Stomach (tissue), 8 donors: ENCODE measurements at regions not wholly inside any gene's neighbourhood (a gene's known extent, or its start where the extent isn't known, plus 50 kb on each side); places are given as distances from the start of the nearest gene placed in this dataset.

ENCODE experiments used
- DNase-seq, 2 donors: peaks; one replicate each; pipeline versions ENCODE4 v3.0.0 to v3.0.0-alpha.2; 2013 to 2019
- H3K27ac ChIP-seq, 5 donors: fragments of 200-600 bp in 4 of 5; sonication (generic) in 4 of 5; one replicate each; pipeline ENCODE4 v1.5.1; 2013 to 2019; ENCODE audit warnings: mild to moderate bottlenecking in 1 of 5, moderate library complexity in 1 of 5
- H3K27me3 ChIP-seq, 3 donors: fragments of 200-600 bp; sonication (generic); one replicate each; pipeline ENCODE4 v1.5.1; 2017 to 2019; ENCODE audit warnings: mixed run types in 1 of 3
- H3K36me3 ChIP-seq, 4 donors: fragments of 200-600 bp; sonication (generic); 1 replicate in 3 of 4; 2 replicates in 1 of 4; pipeline ENCODE4 v1.5.1; 2016 to 2019
- H3K4me1 ChIP-seq, 4 donors: fragments of 200-600 bp; sonication (generic); one replicate each; pipeline ENCODE4 v1.5.1; 2016 to 2019
- H3K4me3 ChIP-seq, 4 donors: fragments of 200-600 bp; sonication (generic) in 3 of 4; one replicate each; pipeline ENCODE4 v1.5.1; 2016 to 2019; ENCODE audit warnings: mild to moderate bottlenecking in 1 of 4
- H3K9me3 ChIP-seq, 4 donors: fragments of 200-600 bp; sonication (generic); one replicate each; pipeline ENCODE4 v1.5.1; 2016 to 2019
- CTCF ChIP-seq, 7 experiments: fragments of 450-650 bp in 4 of 7; fragments of 200-600 bp in 3 of 7; sonication (generic) in 3 of 7; IDR thresholded peaks; one replicate each; pipeline ENCODE4 v1.5.1; 2016 to 2019; ENCODE audit warnings: antibody characterized with exemption in 7 of 7, control low read depth in 2 of 7, mild to moderate bottlenecking in 1 of 7
- EP300 ChIP-seq: sonication (generic); formaldehyde crosslinking; IDR thresholded peaks from one replicate; pipeline ENCODE4 v1.6.1; 2017; ENCODE audit warnings: antibody characterized with exemption
- POLR2A ChIP-seq, 4 donors: fragments of 450-650 bp; IDR thresholded peaks; one replicate each; pipeline ENCODE4 v1.6.1; 2016; ENCODE audit warnings: antibody characterized with exemption in 4 of 4, control low read depth in 2 of 4, mild to moderate bottlenecking in 1 of 4, moderate library complexity in 1 of 4
- POLR2AphosphoS5 ChIP-seq, 3 donors: sonication (generic); formaldehyde crosslinking; IDR thresholded peaks; one replicate each; pipeline ENCODE4 v1.6.1; 2016; ENCODE audit warnings: antibody characterized with exemption in 3 of 3
- WGBS, 5 donors: extraction: QIAGEN DNeasy Blood & Tissue Kit in 3 of 5; methylation state at CpG; one replicate each; pipeline versions ENCODE4 v1.1.5 to v1.1.7; 2013 to 2018; 5-methylcytosine and 5-hydroxymethylcytosine counted together
- intact Hi-C: fragments of 100-400 bp; cut with DNase I; formaldehyde crosslinking; loops from one replicate; pipeline ENCODE4 v1.15.1; 2023; ENCODE audit warnings: low total_unique reads
- donor health status: healthy with polysubstance abuse.
- donor health status: Bipolar disorder and iron deficiency.
- donor health status: healthy.

DNA sequence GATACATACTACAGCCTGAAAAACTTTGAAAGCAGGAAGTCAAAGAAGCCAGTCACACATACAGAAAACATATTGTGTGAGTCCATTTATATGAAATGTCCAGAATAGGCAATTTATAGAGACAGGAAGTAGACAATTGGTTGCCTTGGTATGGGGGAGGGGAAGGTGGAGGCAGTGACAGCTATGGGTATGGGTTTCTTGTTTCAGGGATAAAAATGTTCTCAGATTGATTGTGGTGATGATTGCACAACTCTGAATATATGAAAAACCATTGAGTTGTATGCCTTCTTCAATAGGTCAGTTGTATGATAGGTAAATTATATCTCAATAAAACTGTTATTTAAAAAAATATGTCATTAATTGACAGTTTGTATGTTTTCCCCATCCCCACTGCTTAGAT, 137.6 kb downstream of the SNX19 start:
- no peak for DNase-seq
- Histone ChIP-seq H3K4me1 (peaks cover 0 to 12% (median 6%) of the 10 kb centered on the region in 4 donors), H3K27ac (no peak overlapping the region), H3K4me3 (no peak overlapping the region), H3K27me3 (no peaks in the 10 kb centered on the region), H3K36me3 (no peaks in the 10 kb centered on the region), H3K9me3 (no peaks in the 10 kb centered on the region)
- intact Hi-C loops, result no loop called here
- TF ChIP-seq POLR2A (IDR thresholded peaks at IDR 0.05) (no peak), EP300 (no peak), POLR2AphosphoS5 (IDR thresholded peaks at IDR 0.05) (no peak), CTCF (IDR thresholded peaks at IDR 0.05) (no peak)

DNA sequence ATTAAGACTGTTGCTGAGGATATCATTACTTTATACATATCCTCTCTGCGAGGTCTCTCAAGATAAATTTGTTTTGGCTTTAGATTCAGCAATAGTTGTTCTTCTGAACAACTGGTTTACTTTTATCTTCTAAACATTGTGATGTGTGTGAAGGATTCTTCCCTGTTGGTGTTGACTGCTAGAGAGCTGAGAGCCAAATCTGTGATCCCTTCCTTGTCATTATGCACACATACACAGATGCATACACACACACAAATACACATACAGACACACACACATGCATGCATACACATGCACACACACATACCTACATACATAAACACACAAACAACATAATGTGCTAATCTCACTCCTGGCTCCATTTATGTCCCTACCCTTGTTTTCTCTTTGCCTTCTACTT, 137.0 kb downstream of the SNX19 start:
- no peak for TF ChIP-seq POLR2AphosphoS5 (IDR thresholded peaks at IDR 0.05)
- TF ChIP-seq EP300, result no peak
- no peak for TF ChIP-seq CTCF (IDR thresholded peaks at IDR 0.05)
- TF ChIP-seq POLR2A (IDR thresholded peaks at IDR 0.05), result no peak
- Histone ChIP-seq H3K4me3 (no peak overlapping the region), H3K27ac (no peak overlapping the region), H3K4me1 (peaks cover 0 to 12% (median 6%) of the 10 kb centered on the region in 4 donors), H3K36me3 (no peaks in the 10 kb centered on the region), H3K27me3 (no peaks in the 10 kb centered on the region), H3K9me3 (no peaks in the 10 kb centered on the region)
- no peak for DNase-seq
- intact Hi-C loops, result no loop called here
- 76 to 88% (median 81%) methylated on average over 1 of the region's 1 CpG for WGBS, 5 donors

- intact Hi-C loops, result no loop called here
- Histone ChIP-seq H3K36me3 (no peaks in the 10 kb centered on the region), H3K4me3 (no peak overlapping the region), H3K27ac (no peak overlapping the region), H3K4me1 (peaks cover 0 to 12% (median 6%) of the 10 kb centered on the region in 4 donors), H3K27me3 (no peaks in the 10 kb centered on the region), H3K9me3 (no peaks in the 10 kb centered on the region)
- WGBS, 5 donors, result 80 to 85% (median 83%) methylated on average over 5 of the region's 5 CpGs
- TF ChIP-seq POLR2A (IDR thresholded peaks at IDR 0.05) (no peak), EP300 (no peak), CTCF (IDR thresholded peaks at IDR 0.05) (no peak), POLR2AphosphoS5 (IDR thresholded peaks at IDR 0.05) (no peak)
- no peak for DNase-seq
Measured at GRCh38 chr11:130779943-130780342, 136.3 kb downstream of the SNX19 start.

GRCh38 chr11:130780437-130780836, 135.8 kb downstream of the SNX19 start:
- H3K36me3 ChIP-seq, result no peaks in the 10 kb centered on the region
- H3K27ac ChIP-seq, result no peak overlapping the region
- no peak for DNase-seq
- intact Hi-C loops, result no loop called here
- 49 to 68% (median 63%) methylated on average over 4 of the region's 4 CpGs for WGBS, 5 donors
- H3K4me3 ChIP-seq, result no peak overlapping the region
- H3K9me3 ChIP-seq, result no peaks in the 10 kb centered on the region
- TF ChIP-seq CTCF (IDR thresholded peaks at IDR 0.05), result no peak
- no peak for TF ChIP-seq POLR2A (IDR thresholded peaks at IDR 0.05)
- no peak for TF ChIP-seq POLR2AphosphoS5 (IDR thresholded peaks at IDR 0.05)
- TF ChIP-seq EP300, result no peak
- no peaks in the 10 kb centered on the region for H3K27me3 ChIP-seq
- peaks cover 0 to 12% (median 6%) of the 10 kb centered on the region in 4 donors for H3K4me1 ChIP-seq
